ENCODE measurements at regions not wholly inside any gene's neighbourhood (a gene's known extent, or its start where the extent isn't known, plus 50 kb on each side); places are given as distances from the start of the nearest gene placed in this dataset.
"Not testable (repeated sequence)": the region's sequence is repeated elsewhere in the genome, so short reads cannot be mapped to it uniquely, and the experiment has no call there.

GRCh38 chr3:107130089-107130700 lies 247.0 kb upstream of the CCDC54 start:
- no peak for DNase-seq (ENCODE audit: low spot score)

GRCh38 chr3:107132674-107133073 lies 244.6 kb upstream of the CCDC54 start:
- peak; percentile 35 for DNase-seq (ENCODE audit: low spot score)

- no peak for DNase-seq (ENCODE audit: low spot score)
Observed at GRCh38 chr3:107133891-107134290, 243.3 kb upstream of the CCDC54 start.

GRCh38 chr3:107142171-107142570 lies 235.1 kb upstream of the CCDC54 start:
- no peak for DNase-seq (ENCODE audit: low spot score)

GRCh38 chr3:107142786-107143575 lies 234.3 kb upstream of the CCDC54 start:
- no peak for DNase-seq (ENCODE audit: low spot score)

- no peak for DNase-seq (ENCODE audit: low spot score)
Observed at GRCh38 chr3:107150675-107151074, 226.6 kb upstream of the CCDC54 start.

- no peak for DNase-seq (ENCODE audit: low spot score)
Observed at GRCh38 chr3:107153981-107154380, 223.3 kb upstream of the CCDC54 start.

- DNase-seq (ENCODE audit: low spot score) = no peak
Observed at GRCh38 chr3:107172411-107172810, 204.8 kb upstream of the CCDC54 start.

- DNase-seq (ENCODE audit: low spot score) = no peak
Observed at GRCh38 chr3:107184375-107184774, 192.9 kb upstream of the CCDC54 start.

- DNase-seq (ENCODE audit: low spot score) = no peak
Observed at GRCh38 chr3:107188262-107188661, 189.0 kb upstream of the CCDC54 start.

GRCh38 chr3:107189158-107189791 lies 188.0 kb upstream of the CCDC54 start:
- DNase-seq (ENCODE audit: low spot score) = no peak

- no peak for DNase-seq (ENCODE audit: low spot score)
Observed at GRCh38 chr3:107193116-107193515, 184.1 kb upstream of the CCDC54 start.

- DNase-seq (ENCODE audit: low spot score) = no peak
Observed at GRCh38 chr3:107198581-107199181, 178.6 kb upstream of the CCDC54 start.

- DNase-seq (ENCODE audit: low spot score) = no peak
Observed at GRCh38 chr3:107201146-107201545, 176.1 kb upstream of the CCDC54 start.

- DNase-seq (ENCODE audit: low spot score) = not testable (repeated sequence)
Observed at GRCh38 chr3:107202885-107203284, 174.4 kb upstream of the CCDC54 start.

- no peak for DNase-seq (ENCODE audit: low spot score)
Observed at GRCh38 chr3:107204121-107204520, 173.1 kb upstream of the CCDC54 start.

- DNase-seq (ENCODE audit: low spot score) = no peak
Observed at GRCh38 chr3:107205358-107205757, 171.9 kb upstream of the CCDC54 start.

GRCh38 chr3:107206141-107206540 lies 171.1 kb upstream of the CCDC54 start:
- peak; percentile 71 for DNase-seq (ENCODE audit: low spot score)

- DNase-seq (ENCODE audit: low spot score) = no peak
Observed at GRCh38 chr3:107206945-107207344, 170.3 kb upstream of the CCDC54 start.

GRCh38 chr3:107208100-107208499 lies 169.1 kb upstream of the CCDC54 start:
- DNase-seq (ENCODE audit: low spot score) = peak; percentile 98

GRCh38 chr3:107208796-107209195 lies 168.4 kb upstream of the CCDC54 start:
- no peak for DNase-seq (ENCODE audit: low spot score)

GRCh38 chr3:107209302-107209990 lies 167.8 kb upstream of the CCDC54 start:
- no peak for DNase-seq (ENCODE audit: low spot score)

Data from A172 (cell line).